Liver (tissue), 3 donors: ENCODE measurements at regions not wholly inside any gene's neighbourhood (a gene's known extent, or its start where the extent isn't known, plus 50 kb on each side); places are given as distances from the start of the nearest gene placed in this dataset.

Source experiments
- EGR1 ChIP-seq, 2 donors: IDR thresholded peaks; 2 replicates each; pipeline ENCODE4 v1.6.1; 2016 to 2018; ENCODE audit warnings: antibody characterized with exemption in 2 of 2, low read depth in 2 of 2
- TF ChIP-seq, protein P1 (sequence below): fragments of 150-350 bp; IDR thresholded peaks from 2 replicates; pipeline ENCODE4 v1.5.1; 2017; ENCODE audit warnings: improper control_type of control experiment, low read depth, low read length; ENCODE audit not compliant: missing input control
- TF ChIP-seq, protein P2 (sequence below): IDR thresholded peaks from 2 replicates; pipeline ENCODE4 v1.6.1; 2016; ENCODE audit warnings: antibody characterized with exemption
- TF ChIP-seq, protein P3 (sequence below): IDR thresholded peaks from 2 replicates; pipeline ENCODE4 v1.6.1; 2016; ENCODE audit warnings: antibody characterized with exemption
- donor health status: healthy.
- donor health status: healthy.

DNA sequence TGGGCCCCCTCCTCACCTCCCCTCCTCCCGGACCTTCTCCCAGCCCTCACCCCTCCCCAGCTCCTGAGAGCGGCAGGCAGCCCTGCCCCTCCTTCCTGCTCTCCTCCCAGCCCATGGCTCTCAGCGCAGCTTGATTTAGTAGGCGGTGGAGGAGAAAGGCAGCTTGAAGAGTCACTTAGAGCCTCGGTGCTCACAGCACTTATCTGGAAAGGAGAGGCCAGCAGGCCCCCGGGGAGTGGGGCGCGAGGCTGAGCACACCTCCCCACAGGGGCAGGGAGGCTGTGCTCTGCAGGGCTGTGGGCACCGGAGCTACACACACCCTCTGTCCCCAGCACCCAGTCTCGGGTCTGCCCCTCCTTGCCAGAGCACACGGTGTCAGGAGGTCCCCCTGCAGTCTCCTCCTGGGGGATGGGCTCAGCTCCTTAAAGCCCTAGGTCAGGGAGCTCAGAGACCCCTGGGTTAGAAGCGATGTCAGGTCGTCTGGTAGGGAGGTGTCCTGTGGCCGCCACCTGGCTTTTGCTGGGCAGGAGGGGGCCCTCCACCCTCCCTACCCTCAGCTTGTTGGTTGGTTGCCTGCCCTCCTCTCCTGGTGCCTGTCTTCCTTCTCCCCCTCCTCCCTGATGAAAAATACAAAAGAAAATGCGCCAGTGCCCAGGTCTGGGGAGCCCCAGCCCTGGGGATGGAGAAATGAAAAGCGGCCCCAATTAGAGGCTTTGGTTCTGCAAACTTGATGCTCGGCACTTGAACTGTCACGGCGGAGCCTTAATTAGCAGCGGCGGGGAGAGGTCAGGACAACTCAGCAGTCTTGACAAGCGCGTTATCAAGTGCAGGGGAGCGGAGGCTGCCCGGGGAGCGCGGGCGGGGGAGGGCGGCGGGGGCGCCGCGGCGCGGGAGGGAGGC, 151.1 kb upstream of the GSE1 start:
- TF ChIP-seq, protein P1, sequence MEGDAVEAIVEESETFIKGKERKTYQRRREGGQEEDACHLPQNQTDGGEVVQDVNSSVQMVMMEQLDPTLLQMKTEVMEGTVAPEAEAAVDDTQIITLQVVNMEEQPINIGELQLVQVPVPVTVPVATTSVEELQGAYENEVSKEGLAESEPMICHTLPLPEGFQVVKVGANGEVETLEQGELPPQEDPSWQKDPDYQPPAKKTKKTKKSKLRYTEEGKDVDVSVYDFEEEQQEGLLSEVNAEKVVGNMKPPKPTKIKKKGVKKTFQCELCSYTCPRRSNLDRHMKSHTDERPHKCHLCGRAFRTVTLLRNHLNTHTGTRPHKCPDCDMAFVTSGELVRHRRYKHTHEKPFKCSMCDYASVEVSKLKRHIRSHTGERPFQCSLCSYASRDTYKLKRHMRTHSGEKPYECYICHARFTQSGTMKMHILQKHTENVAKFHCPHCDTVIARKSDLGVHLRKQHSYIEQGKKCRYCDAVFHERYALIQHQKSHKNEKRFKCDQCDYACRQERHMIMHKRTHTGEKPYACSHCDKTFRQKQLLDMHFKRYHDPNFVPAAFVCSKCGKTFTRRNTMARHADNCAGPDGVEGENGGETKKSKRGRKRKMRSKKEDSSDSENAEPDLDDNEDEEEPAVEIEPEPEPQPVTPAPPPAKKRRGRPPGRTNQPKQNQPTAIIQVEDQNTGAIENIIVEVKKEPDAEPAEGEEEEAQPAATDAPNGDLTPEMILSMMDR: no peak
- TF ChIP-seq EGR1 (IDR thresholded peaks at IDR 0.05; ENCODE audit: low read depth in 2 of 2): no peak
- TF ChIP-seq, protein P2, sequence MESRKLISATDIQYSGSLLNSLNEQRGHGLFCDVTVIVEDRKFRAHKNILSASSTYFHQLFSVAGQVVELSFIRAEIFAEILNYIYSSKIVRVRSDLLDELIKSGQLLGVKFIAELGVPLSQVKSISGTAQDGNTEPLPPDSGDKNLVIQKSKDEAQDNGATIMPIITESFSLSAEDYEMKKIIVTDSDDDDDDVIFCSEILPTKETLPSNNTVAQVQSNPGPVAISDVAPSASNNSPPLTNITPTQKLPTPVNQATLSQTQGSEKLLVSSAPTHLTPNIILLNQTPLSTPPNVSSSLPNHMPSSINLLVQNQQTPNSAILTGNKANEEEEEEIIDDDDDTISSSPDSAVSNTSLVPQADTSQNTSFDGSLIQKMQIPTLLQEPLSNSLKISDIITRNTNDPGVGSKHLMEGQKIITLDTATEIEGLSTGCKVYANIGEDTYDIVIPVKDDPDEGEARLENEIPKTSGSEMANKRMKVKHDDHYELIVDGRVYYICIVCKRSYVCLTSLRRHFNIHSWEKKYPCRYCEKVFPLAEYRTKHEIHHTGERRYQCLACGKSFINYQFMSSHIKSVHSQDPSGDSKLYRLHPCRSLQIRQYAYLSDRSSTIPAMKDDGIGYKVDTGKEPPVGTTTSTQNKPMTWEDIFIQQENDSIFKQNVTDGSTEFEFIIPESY: no peak
- TF ChIP-seq, protein P3, sequence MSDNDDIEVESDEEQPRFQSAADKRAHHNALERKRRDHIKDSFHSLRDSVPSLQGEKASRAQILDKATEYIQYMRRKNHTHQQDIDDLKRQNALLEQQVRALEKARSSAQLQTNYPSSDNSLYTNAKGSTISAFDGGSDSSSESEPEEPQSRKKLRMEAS: no peak
